HepG2 (cell line): ENCODE measurements at regions not wholly inside any gene's neighbourhood (a gene's known extent, or its start where the extent isn't known, plus 50 kb on each side); places are given as distances from the start of the nearest gene placed in this dataset.

Source experiments
- ATF2 ChIP-seq: sonication (generic); formaldehyde crosslinking; IDR thresholded peaks from 2 replicates; pipeline ENCODE4 v1.4.0; 2020; ENCODE audit warnings: missing genetic modification reagents
- CTCF ChIP-seq: sonication (generic); formaldehyde crosslinking; IDR thresholded peaks from 2 replicates; pipeline ENCODE4 v1.5.0; 2020; ENCODE audit warnings: mild to moderate bottlenecking, missing genetic modification reagents, moderate library complexity
- DZIP1 ChIP-seq: sonication (generic); formaldehyde crosslinking; IDR thresholded peaks from 2 replicates; pipeline ENCODE4 v1.5.0; 2020; ENCODE audit warnings: mild to moderate bottlenecking, missing genetic modification reagents
- FOXJ3 ChIP-seq: sonication (generic); formaldehyde crosslinking; IDR thresholded peaks from 2 replicates; pipeline ENCODE4 v1.4.0; 2020; ENCODE audit warnings: missing genetic modification reagents, mild to moderate bottlenecking, borderline replicate concordance
- HOXA9 ChIP-seq: sonication (generic); formaldehyde crosslinking; IDR thresholded peaks from 2 replicates; pipeline ENCODE4 v1.8.1; 2022; ENCODE audit warnings: missing genetic modification reagents, mild to moderate bottlenecking, moderate library complexity, borderline replicate concordance
- KLF6 ChIP-seq: IDR thresholded peaks from 2 replicates; pipeline ENCODE4 v1.8.0; 2016; ENCODE audit warnings: missing biosample characterization, missing genetic modification reagents
- TFDP2 ChIP-seq: sonication (generic); formaldehyde crosslinking; IDR thresholded peaks from 2 replicates; pipeline ENCODE4 v1.4.0; 2020; ENCODE audit warnings: missing genetic modification reagents
- ZNF121 ChIP-seq: sonication (generic); formaldehyde crosslinking; IDR thresholded peaks from 2 replicates; pipeline ENCODE4 v1.5.0; 2020; ENCODE audit warnings: mild to moderate bottlenecking, missing genetic modification reagents
- ZNF639 ChIP-seq: conservative IDR thresholded peaks from 2 replicates; pipeline ENCODE4 v1.6.1; 2018; ENCODE audit warnings: missing genetic modification reagents
- ZNF713 ChIP-seq: sonication (generic); formaldehyde crosslinking; IDR thresholded peaks from 2 replicates; pipeline ENCODE4 v1.4.0; 2020; ENCODE audit warnings: mild to moderate bottlenecking, missing genetic modification reagents

GRCh38 chrY:20961512-20961911 lies 205.6 kb downstream of the RPS4Y2 start:
- TF ChIP-seq FOXJ3 (CRISPR knock-in tag) (no peak), CTCF (CRISPR knock-in tag) (no peak), KLF6 (CRISPR knock-in tag) (no peak), ZNF121 (CRISPR knock-in tag) (no peak), ATF2 (CRISPR knock-in tag) (no peak), DZIP1 (no peak), ZNF713 (CRISPR knock-in tag) (no peak), TFDP2 (CRISPR knock-in tag) (no peak), HOXA9 (CRISPR knock-in tag) (no peak), ZNF639 (no peak)
